H9 (cell line): ENCODE measurements at regions not wholly inside any gene's neighbourhood (a gene's known extent, or its start where the extent isn't known, plus 50 kb on each side); places are given as distances from the start of the nearest gene placed in this dataset.

Experiments used
- DNase-seq: peaks from one replicate; pipeline ENCODE4 v3.0.0-alpha.2; 2017
- H2AFZ ChIP-seq: one replicate; pipeline ENCODE4 v1.6.1; 2013; ENCODE audit warnings: mild to moderate bottlenecking, low read length, control low read depth, moderate library complexity
- H2AK5ac ChIP-seq: 2 replicates; pipeline ENCODE4 v1.6.1; 2013; ENCODE audit warnings: low read length, control low read depth, mixed read lengths; ENCODE audit not compliant: insufficient read length
- H2BK120ac ChIP-seq: one replicate; pipeline ENCODE4 v1.6.1; 2013; ENCODE audit warnings: low read depth, mild to moderate bottlenecking, low read length, control low read depth, inconsistent platforms; ENCODE audit not compliant: poor library complexity, severe bottlenecking
- H2BK12ac ChIP-seq: 2 replicates; pipeline ENCODE4 v1.6.1; 2013; ENCODE audit warnings: low read length, control low read depth, mixed read lengths, low read depth; ENCODE audit not compliant: insufficient read length
- H2BK15ac ChIP-seq: 2 replicates; pipeline ENCODE4 v1.6.1; 2013; ENCODE audit warnings: low read depth, low read length, control low read depth
- H2BK20ac ChIP-seq: one replicate; pipeline ENCODE4 v1.6.1; 2013; ENCODE audit warnings: low read depth, mild to moderate bottlenecking, low read length, control low read depth, inconsistent platforms; ENCODE audit not compliant: poor library complexity, severe bottlenecking
- H2BK5ac ChIP-seq: 2 replicates; pipeline ENCODE4 v1.6.1; 2013; ENCODE audit warnings: low read length, control low read depth, mixed read lengths; ENCODE audit not compliant: insufficient read length
- H3K14ac ChIP-seq: 2 replicates; pipeline ENCODE4 v1.6.1; 2013; ENCODE audit warnings: low read length, control low read depth; ENCODE audit not compliant: insufficient read depth
- H3K18ac ChIP-seq: 2 replicates; pipeline ENCODE4 v1.6.1; 2013; ENCODE audit warnings: low read depth, mild to moderate bottlenecking, mixed read lengths, low read length, control low read depth; ENCODE audit not compliant: insufficient read length
- H3K23ac ChIP-seq: 2 replicates; pipeline ENCODE4 v1.6.1; 2013; ENCODE audit warnings: low read length, control low read depth, mixed read lengths, low read depth; ENCODE audit not compliant: insufficient read length
- H3K23me2 ChIP-seq: 2 replicates; pipeline ENCODE4 v1.6.1; 2013; ENCODE audit warnings: low read depth, mild to moderate bottlenecking, mixed read lengths, low read length, control low read depth; ENCODE audit not compliant: insufficient read length, poor library complexity, severe bottlenecking
- H3K27ac ChIP-seq: 2 replicates; pipeline ENCODE4 v1.5.1; 2013; ENCODE audit warnings: low read length, control low read depth, mixed read lengths, low read depth; ENCODE audit not compliant: insufficient read length
- H3K27me3 ChIP-seq: 2 replicates; pipeline ENCODE4 v1.6.1; 2013; ENCODE audit warnings: low read length, control low read depth, inconsistent platforms; ENCODE audit not compliant: insufficient read depth
- H3K4ac ChIP-seq: 2 replicates; pipeline ENCODE4 v1.6.1; 2013; ENCODE audit warnings: low read depth, mild to moderate bottlenecking, control low read depth, inconsistent platforms, low read length, moderate library complexity
- H3K4me1 ChIP-seq: 2 replicates; pipeline ENCODE4 v1.6.1; 2013; ENCODE audit warnings: low read length, control low read depth, inconsistent platforms; ENCODE audit not compliant: insufficient read depth
- H3K4me2 ChIP-seq: 2 replicates; pipeline ENCODE4 v1.6.1; 2013; ENCODE audit warnings: low read length, control low read depth, mixed read lengths; ENCODE audit not compliant: insufficient read length, insufficient read depth
- H3K56ac ChIP-seq: 2 replicates; pipeline ENCODE4 v1.6.1; 2013; ENCODE audit warnings: low read depth, mild to moderate bottlenecking, mixed read lengths, low read length, control low read depth; ENCODE audit not compliant: insufficient read length
- H3K79me1 ChIP-seq: 2 replicates; pipeline ENCODE4 v1.6.1; 2013; ENCODE audit warnings: low read depth, mild to moderate bottlenecking, moderate library complexity, low read length, control low read depth, inconsistent platforms; ENCODE audit not compliant: insufficient read depth, poor library complexity, severe bottlenecking
- H3K79me2 ChIP-seq: 2 replicates; pipeline ENCODE4 v1.6.1; 2013; ENCODE audit warnings: low read length, control low read depth, inconsistent platforms; ENCODE audit not compliant: insufficient read depth
- H3K9ac ChIP-seq: 2 replicates; pipeline ENCODE4 v1.6.1; 2013; ENCODE audit warnings: low read length, control low read depth, mixed read lengths; ENCODE audit not compliant: insufficient read length; ENCODE audit errors: extremely low read depth
- H3K9me3 ChIP-seq: one replicate; pipeline ENCODE4 v1.6.1; 2013; ENCODE audit warnings: low read depth, low read length, inconsistent platforms; ENCODE audit not compliant: control insufficient read depth
- H3T11ph ChIP-seq: one replicate; pipeline ENCODE4 v1.6.1; 2013; ENCODE audit warnings: mild to moderate bottlenecking, low read length, control low read depth, inconsistent platforms
- H4K20me1 ChIP-seq: one replicate; pipeline ENCODE4 v1.6.1; 2013; ENCODE audit not compliant: control insufficient read depth, insufficient read length, insufficient read depth
- H4K5ac ChIP-seq: 2 replicates; pipeline ENCODE4 v1.6.1; 2013; ENCODE audit warnings: low read depth, mild to moderate bottlenecking, mixed read lengths, low read length, control low read depth; ENCODE audit not compliant: insufficient read length
- H4K8ac ChIP-seq: replicated peaks from 2 replicates; pipeline ENCODE4 v1.6.1; 2013; ENCODE audit warnings: low read length, control low read depth, mixed read lengths, low read depth; ENCODE audit not compliant: insufficient read length
- H4K91ac ChIP-seq: 2 replicates; pipeline ENCODE4 v1.6.1; 2013; ENCODE audit warnings: low read depth, mild to moderate bottlenecking, moderate library complexity, mixed read lengths, low read length, control low read depth; ENCODE audit not compliant: insufficient read length
- H3K27ac Mint-ChIP-seq, 3 experiments: 2 replicates in 2 of 3; 3 replicates in 1 of 3; pipeline ENCODE4 v1.8.0; 2020 to 2021; ENCODE audit warnings: mixed read lengths in 3 of 3, mild to moderate bottlenecking in 1 of 3, moderate library complexity in 1 of 3
- H3K27me3 Mint-ChIP-seq: 2 replicates; pipeline ENCODE4 v1.8.0; 2021; ENCODE audit warnings: low read depth, mild to moderate bottlenecking, moderate library complexity, mixed read lengths
- H3K36me3 Mint-ChIP-seq, 3 experiments: 2 replicates in 2 of 3; 3 replicates in 1 of 3; pipeline ENCODE4 v1.8.0; 2020 to 2021; ENCODE audit warnings: low read depth in 3 of 3, mixed read lengths in 3 of 3; ENCODE audit not compliant: insufficient read depth in 1 of 3
- H3K4me1 Mint-ChIP-seq, 2 experiments: 2 replicates each; pipeline ENCODE4 v1.8.0; 2020; ENCODE audit warnings: mixed read lengths in 2 of 2
- H3K4me3 Mint-ChIP-seq, 2 experiments: 2 replicates in 1 of 2; 3 replicates in 1 of 2; pipeline ENCODE4 v1.8.0; 2020 to 2021; ENCODE audit warnings: mild to moderate bottlenecking in 2 of 2, mixed read lengths in 2 of 2, moderate library complexity in 1 of 2
- H3K9me3 Mint-ChIP-seq, 2 experiments: 2 replicates in 1 of 2; 3 replicates in 1 of 2; pipeline ENCODE4 v1.8.0; 2020; ENCODE audit warnings: mild to moderate bottlenecking in 2 of 2, mixed read lengths in 2 of 2, moderate library complexity in 1 of 2
- WGBS: extraction: QIAGEN DNeasy Blood & Tissue Kit; methylation state at CpG from one replicate; pipeline ENCODE4 v1.1.7; 2013; ENCODE audit warnings: missing lambda C conversion rate, low lambda C conversion rate, mixed read lengths; ENCODE audit not compliant: insufficient read length; ENCODE audit errors: extremely low coverage; 5-methylcytosine and 5-hydroxymethylcytosine counted together
- TF ChIP-seq, protein P1 (sequence below): fragments of 200-600 bp; sonication (generic); conservative IDR thresholded peaks from 3 replicates; pipeline ENCODE4 v1.8.0; 2021; ENCODE audit warnings: antibody characterized with exemption, mild to moderate bottlenecking

DNA sequence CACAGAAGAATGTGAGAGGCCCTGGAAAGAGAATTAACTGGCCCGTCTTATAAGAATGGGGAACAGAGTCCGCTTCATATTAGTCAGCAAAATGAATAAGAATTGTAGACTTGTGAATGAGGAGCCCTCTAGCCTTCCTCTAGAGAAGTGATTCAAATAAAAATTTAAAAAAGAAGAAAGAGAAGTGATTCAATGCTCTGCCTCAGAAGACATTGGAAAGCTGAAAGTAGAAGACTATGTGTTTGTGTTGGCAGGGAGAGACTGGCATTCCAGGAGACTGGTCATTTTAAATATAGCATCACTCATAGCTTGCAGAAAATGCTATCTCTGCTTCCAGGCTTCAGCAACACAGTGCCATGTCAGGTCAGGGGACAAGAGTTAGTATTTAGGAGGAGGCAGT is 190.6 kb upstream of the HS3ST3A1 start:
- Histone ChIP-seq H4K20me1 (no peaks in the 10 kb centered on the region), H2AK5ac (no peak overlapping the region), H3K27me3 (no peaks in the 10 kb centered on the region; the same call in 1 of the 2 replicates), H3K27ac (no peak overlapping the region), H3K4me2 (no peak overlapping the region), H3K79me1 (no peaks in the 10 kb centered on the region), H2BK15ac (no peak overlapping the region), H3K79me2 (no peaks in the 10 kb centered on the region), H2BK12ac (no peak overlapping the region), H3K4me1 (no peaks in the 10 kb centered on the region), H3K23me2 (no peaks in the 10 kb centered on the region), H3K23ac (no peak overlapping the region), H3K18ac (no peak overlapping the region), H2AFZ (no peak overlapping the region), H3K9ac (no peak overlapping the region), H4K8ac (no peak overlapping the region), H2BK5ac (no peak overlapping the region), H3K56ac (no peak overlapping the region), H4K5ac (no peak overlapping the region), H2BK20ac (no peak overlapping the region), H4K91ac (no peak overlapping the region), H3K4ac (no peak overlapping the region), H3K9me3 (peaks cover 6% of the 10 kb centered on the region), H3K14ac (no peak overlapping the region), H2BK120ac (no peak overlapping the region), H3T11ph (no peak overlapping the region)
- no peaks in the 10 kb centered on the region for H3K27me3 Mint-ChIP-seq
- no peaks in the 10 kb centered on the region for H3K4me1 Mint-ChIP-seq
- H3K4me3 Mint-ChIP-seq = no peak overlapping the region
- peaks cover 6 to 8% of the 10 kb centered on the region in 2 experiments; a peak in 3 of 5 replicates for H3K9me3 Mint-ChIP-seq
- H3K36me3 Mint-ChIP-seq = peaks cover 0 to 7% (median 0%) of the 10 kb centered on the region in 3 experiments; a peak in 2 of 7 replicates
- WGBS = no CpG with 5 or more reads among the region's 2 CpGs
- H3K27ac Mint-ChIP-seq = no peak overlapping the region; a peak in 1 of 7 replicates
- TF ChIP-seq, protein P1, sequence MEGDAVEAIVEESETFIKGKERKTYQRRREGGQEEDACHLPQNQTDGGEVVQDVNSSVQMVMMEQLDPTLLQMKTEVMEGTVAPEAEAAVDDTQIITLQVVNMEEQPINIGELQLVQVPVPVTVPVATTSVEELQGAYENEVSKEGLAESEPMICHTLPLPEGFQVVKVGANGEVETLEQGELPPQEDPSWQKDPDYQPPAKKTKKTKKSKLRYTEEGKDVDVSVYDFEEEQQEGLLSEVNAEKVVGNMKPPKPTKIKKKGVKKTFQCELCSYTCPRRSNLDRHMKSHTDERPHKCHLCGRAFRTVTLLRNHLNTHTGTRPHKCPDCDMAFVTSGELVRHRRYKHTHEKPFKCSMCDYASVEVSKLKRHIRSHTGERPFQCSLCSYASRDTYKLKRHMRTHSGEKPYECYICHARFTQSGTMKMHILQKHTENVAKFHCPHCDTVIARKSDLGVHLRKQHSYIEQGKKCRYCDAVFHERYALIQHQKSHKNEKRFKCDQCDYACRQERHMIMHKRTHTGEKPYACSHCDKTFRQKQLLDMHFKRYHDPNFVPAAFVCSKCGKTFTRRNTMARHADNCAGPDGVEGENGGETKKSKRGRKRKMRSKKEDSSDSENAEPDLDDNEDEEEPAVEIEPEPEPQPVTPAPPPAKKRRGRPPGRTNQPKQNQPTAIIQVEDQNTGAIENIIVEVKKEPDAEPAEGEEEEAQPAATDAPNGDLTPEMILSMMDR = no peak
- no peak for DNase-seq
